ENCODE measurements at regions not wholly inside any gene's neighbourhood (a gene's known extent, or its start where the extent isn't known, plus 50 kb on each side); places are given as distances from the start of the nearest gene placed in this dataset.

- H3K36me3 ChIP-seq (ENCODE audit: insufficient read depth in 1 of 2, low read depth in 1 of 2): no peaks in the 10 kb centered on the region
- peak in 1 of 2 donors; percentile 23 for DNase-seq
- ATAC-seq: peak in 1 of 4 donors; percentile 39
- WGBS, 3 donors: 76 to 81% (median 81%) methylated on average over 6 of the region's 6 CpGs
- no peak overlapping the region for H3K27ac ChIP-seq
- intact Hi-C loops (cut with DNase I): loop anchor here (5.0 to 10.0 kb wide), 3 partner anchors 106 to 446 kb away; no protein-coding TSS in a partner anchor
- peaks cover 18% of the 10 kb centered on the region for H3K4me1 ChIP-seq
- no peaks in the 10 kb centered on the region for H3K9me3 ChIP-seq
- H3K27me3 ChIP-seq (ENCODE audit: insufficient read depth in 3 of 3, low read length in 2 of 3): no peaks in the 10 kb centered on the region
- no peak overlapping the region for H3K4me3 ChIP-seq
- peak; percentile 48 for TF ChIP-seq CTCF (IDR thresholded peaks at IDR 0.05)
Measured at GRCh38 chr10:78211561-78212051, 177.9 kb downstream of the RPS24 start.

- no peak for TF ChIP-seq CTCF (IDR thresholded peaks at IDR 0.05)
- no peak overlapping the region for H3K4me3 ChIP-seq
- H3K27me3 ChIP-seq (ENCODE audit: insufficient read depth in 3 of 3, low read length in 2 of 3): no peaks in the 10 kb centered on the region
- H3K9me3 ChIP-seq: no peaks in the 10 kb centered on the region
- no peak overlapping the region for H3K27ac ChIP-seq
- 71 to 83% (median 77%) methylated on average over 10 of the region's 10 CpGs for WGBS, 3 donors
- intact Hi-C loops (cut with DNase I): loop anchor here (5.0 to 10.0 kb wide), 3 partner anchors 105 to 445 kb away; no protein-coding TSS in a partner anchor
- H3K36me3 ChIP-seq (ENCODE audit: insufficient read depth in 1 of 2, low read depth in 1 of 2): no peaks in the 10 kb centered on the region
- DNase-seq: peak; percentile 47 to 62
- peaks cover 18% of the 10 kb centered on the region for H3K4me1 ChIP-seq
- peak in 3 of 4 donors; percentile 18 to 59 (median 33) for ATAC-seq
Measured at GRCh38 chr10:78212060-78212785, 178.6 kb downstream of the RPS24 start.

GRCh38 chr10:78212786-78213175, 179.1 kb downstream of the RPS24 start:
- no peak for TF ChIP-seq CTCF (IDR thresholded peaks at IDR 0.05)
- intact Hi-C loops (cut with DNase I): loop anchor here (5.0 to 10.0 kb wide), 3 partner anchors 105 to 445 kb away; no protein-coding TSS in a partner anchor
- H3K9me3 ChIP-seq: no peaks in the 10 kb centered on the region
- WGBS, 3 donors: 92 to 95% (median 95%) methylated on average over 6 to 7 of the region's 7 CpGs
- peaks cover 18% of the 10 kb centered on the region for H3K4me1 ChIP-seq
- no peaks in the 10 kb centered on the region for H3K27me3 ChIP-seq (ENCODE audit: insufficient read depth in 3 of 3, low read length in 2 of 3)
- no peak overlapping the region for H3K27ac ChIP-seq
- H3K4me3 ChIP-seq: no peak overlapping the region
- ATAC-seq (no peak), DNase-seq (no peak)
- no peaks in the 10 kb centered on the region for H3K36me3 ChIP-seq (ENCODE audit: insufficient read depth in 1 of 2, low read depth in 1 of 2)

- intact Hi-C loops (cut with DNase I): loop anchor here (5.0 to 10.0 kb wide), 4 partner anchors 102 to 982 kb away; no protein-coding TSS in a partner anchor
- WGBS, 3 donors: 48 to 74% (median 54%) methylated on average over 4 of the region's 4 CpGs
- peak in 3 of 4 donors; percentile 50 to 74 (median 64) for ATAC-seq
Measured at GRCh38 chr10:78214955-78215354, 181.3 kb downstream of the RPS24 start.

More at GRCh38 chr10:78214955-78215354, 181.3 kb downstream of the RPS24 start:
- Histone ChIP-seq H3K27ac (no peak overlapping the region), H3K27me3 (ENCODE audit: insufficient read depth in 3 of 3, low read length in 2 of 3) (no peaks in the 10 kb centered on the region), H3K4me1 (peaks cover 18% of the 10 kb centered on the region), H3K9me3 (no peaks in the 10 kb centered on the region), H3K4me3 (no peak overlapping the region), H3K36me3 (ENCODE audit: insufficient read depth in 1 of 2, low read depth in 1 of 2) (no peaks in the 10 kb centered on the region)
- TF ChIP-seq CTCF (IDR thresholded peaks at IDR 0.05): no peak
- no peak for DNase-seq
